Panc1 (cell line): ENCODE measurements at regions not wholly inside any gene's neighbourhood (a gene's known extent, or its start where the extent isn't known, plus 50 kb on each side); places are given as distances from the start of the nearest gene placed in this dataset.

Experiments
- ATAC-seq: fragments of 200-7000 bp; cut with Tn5 transposase; 2 replicates; pipeline ENCODE4 v1.9.1; 2020; ENCODE audit warnings: mild to moderate bottlenecking, moderate library complexity
- BruUV-seq: library from RNA; stranded (reverse); fragments of 400-500 nt; replicated peaks from 2 replicates; lab custom pipeline; 2021; lab: Mats Ljungman, UMichigan
- CTCF ChIA-PET: fragments of 300-600 bp; sonication (Branson Sonifier 250); formaldehyde crosslinking; loops from one replicate; lab custom pipeline; 2022; ENCODE audit warnings: antibody characterized with exemption; lab: Charles Lee
- POLR2A ChIA-PET: fragments of 300-600 bp; sonication (Branson Sonifier 250); formaldehyde crosslinking; loops from one replicate; lab custom pipeline; 2022; ENCODE audit warnings: antibody characterized with exemption; lab: Charles Lee
- DNase-seq: peaks from one replicate; pipeline ENCODE4 v3.0.0-alpha.2; 2010; ENCODE audit warnings: low read depth, low spot score
- H3K27ac ChIP-seq: 2 replicates; pipeline ENCODE4 v1.5.1; 2011; ENCODE audit warnings: mild to moderate bottlenecking, low read length, inconsistent platforms
- H3K27me3 ChIP-seq: fragments of 200-500 bp; sonication (Bioruptor generic); 2 replicates; pipeline ENCODE4 v1.6.0; 2014; ENCODE audit warnings: low read length, inconsistent platforms; ENCODE audit not compliant: control insufficient read depth, insufficient read depth
- H3K36me3 ChIP-seq: fragments of 200-500 bp; sonication (Bioruptor generic); 2 replicates; pipeline ENCODE4 v1.5.1; 2014; ENCODE audit warnings: inconsistent platforms, mild to moderate bottlenecking, low read length, moderate library complexity; ENCODE audit not compliant: control insufficient read depth, insufficient read depth
- H3K4me1 ChIP-seq: 2 replicates; pipeline ENCODE4 v1.5.1; 2011; ENCODE audit warnings: inconsistent platforms, mild to moderate bottlenecking, low read length, moderate library complexity; ENCODE audit not compliant: control insufficient read depth, insufficient read depth
- H3K4me3 ChIP-seq, 2 experiments: 2 replicates each; pipeline ENCODE4 v1.5.1; 2011 to 2012; ENCODE audit warnings: low read depth in 2 of 2, low read length in 2 of 2, mild to moderate bottlenecking in 2 of 2, inconsistent platforms in 1 of 2, moderate library complexity in 1 of 2
- H3K9me3 ChIP-seq: fragments of 200-500 bp; sonication (Bioruptor generic); 2 replicates; pipeline ENCODE4 v1.5.1; 2014; ENCODE audit warnings: low read depth, mild to moderate bottlenecking, inconsistent platforms, low read length, moderate library complexity; ENCODE audit not compliant: control insufficient read depth, insufficient read depth
- CTCF ChIP-seq: fragments of 450-650 bp; IDR thresholded peaks from 2 replicates; pipeline ENCODE4 v1.5.1; 2017; ENCODE audit warnings: mild to moderate bottlenecking
- POLR2AphosphoS5 ChIP-seq: IDR thresholded peaks from 2 replicates; pipeline ENCODE4 v1.6.1; 2012; ENCODE audit warnings: mild to moderate bottlenecking, low read depth, low read length, moderate library complexity
- REST ChIP-seq, 2 experiments: IDR thresholded peaks; 2 replicates each; pipeline ENCODE4 v1.6.1; 2011 to 2012; ENCODE audit warnings: low read depth in 2 of 2, control low read depth in 1 of 2, low read length in 1 of 2, mild to moderate bottlenecking in 1 of 2, moderate library complexity in 1 of 2; ENCODE audit not compliant: insufficient read depth in 1 of 2
- SIN3A ChIP-seq: IDR thresholded peaks from 2 replicates; pipeline ENCODE4 v1.6.1; 2012; ENCODE audit warnings: low read depth, mild to moderate bottlenecking, low read length, moderate library complexity, borderline replicate concordance; ENCODE audit not compliant: insufficient read depth
- TCF7L2 ChIP-seq: IDR thresholded peaks from 2 replicates; pipeline ENCODE4 v1.6.1; 2011; ENCODE audit warnings: mild to moderate bottlenecking, low read depth, low read length, inconsistent platforms
- in situ Hi-C: cut with HindIII; loops from 2 replicates; pipeline ENCODE4 v1.10.0; 2016; ENCODE audit warnings: low sequenced_read_pairs, low pct_unique_long_range_greater_than_20kb
- intact Hi-C: fragments of 100-400 bp; cut with micrococcal nuclease; formaldehyde crosslinking; loops from one replicate; pipeline ENCODE4 v1.10.0; 2022; ENCODE audit not compliant: unreplicated experiment

- Histone ChIP-seq H3K36me3 (no peaks in the 10 kb centered on the region), H3K4me3 (no peak overlapping the region), H3K27ac (no peak overlapping the region), H3K27me3 (no peaks in the 10 kb centered on the region), H3K4me1 (no peaks in the 10 kb centered on the region), H3K9me3 (no peaks in the 10 kb centered on the region)
- ATAC-seq (no peak), DNase-seq (no peak)
- TF ChIP-seq POLR2AphosphoS5 (no peak), CTCF (no peak), REST (IDR thresholded peaks at IDR 0.05; ENCODE audit: insufficient read depth in 1 of 2, low read depth in 2 of 2, low read length in 1 of 2) (no peak), SIN3A (no peak), TCF7L2 (no peak)
- intact Hi-C loops, result no loop called here
- CTCF ChIA-PET, result no interaction called here
- BruUV-seq, result no TSS peak
- POLR2A ChIA-PET, result no interaction called here
- in situ Hi-C loops, result no loop called here
Observed at GRCh38 chr12:127538316-127538715, 728.7 kb upstream of the TMEM132C start.

GRCh38 chr12:127539226-127539858, 727.6 kb upstream of the TMEM132C start:
- intact Hi-C loops, result no loop called here

More at GRCh38 chr12:127539226-127539858, 727.6 kb upstream of the TMEM132C start:
- Histone ChIP-seq H3K4me1 (no peaks in the 10 kb centered on the region), H3K27ac (no peak overlapping the region), H3K4me3 (no peak overlapping the region), H3K9me3 (no peaks in the 10 kb centered on the region), H3K36me3 (no peaks in the 10 kb centered on the region), H3K27me3 (no peaks in the 10 kb centered on the region)
- TF ChIP-seq REST (IDR thresholded peaks at IDR 0.05; ENCODE audit: insufficient read depth in 1 of 2, low read depth in 2 of 2, low read length in 1 of 2) (no peak), TCF7L2 (no peak), SIN3A (no peak)
- in situ Hi-C loops, result no loop called here
- no TSS peak for BruUV-seq
- no peak for ATAC-seq
- CTCF ChIA-PET, result no interaction called here
- POLR2A ChIA-PET, result no interaction called here
- DNase-seq, result no peak
